Epithelial cell of esophagus (primary cell): ENCODE measurements at regions not wholly inside any gene's neighbourhood (a gene's known extent, or its start where the extent isn't known, plus 50 kb on each side); places are given as distances from the start of the nearest gene placed in this dataset.

ENCODE experiments used
- DNase-seq: peaks from one replicate; pipeline ENCODE4 v3.0.0; 2010; ENCODE audit warnings: low read depth
- H3K4me3 ChIP-seq: 2 replicates; pipeline ENCODE4 v1.5.1; 2011; ENCODE audit warnings: mild to moderate bottlenecking, low read length, control low read depth
- CTCF ChIP-seq: IDR thresholded peaks from 2 replicates; pipeline ENCODE4 v1.5.1; 2011; ENCODE audit warnings: low read depth, mild to moderate bottlenecking, low read length, control low read depth, inconsistent platforms; ENCODE audit not compliant: insufficient read depth; ENCODE audit errors: missing control alignments

DNA sequence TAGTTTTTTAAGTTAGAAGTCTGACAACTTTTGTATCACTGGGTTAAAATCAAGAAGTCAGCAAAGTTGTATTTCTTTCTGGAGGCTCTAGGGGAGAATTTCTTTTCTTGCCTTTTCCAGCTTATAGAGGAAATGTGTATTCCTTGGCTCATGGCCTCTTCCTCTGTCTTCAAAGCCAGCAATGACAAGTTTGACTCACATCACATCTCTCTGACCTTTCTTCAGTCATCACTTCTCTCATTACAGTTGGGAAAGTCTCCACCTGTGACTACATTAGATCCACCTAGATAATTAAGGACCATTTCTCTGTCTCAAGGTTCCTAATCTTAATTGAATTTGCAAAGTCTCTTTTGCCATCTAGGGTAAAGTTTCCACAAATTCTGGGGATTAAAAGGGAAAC lies 339.9 kb downstream of the TENT4A start:
- no peak for DNase-seq
- no peak for TF ChIP-seq CTCF
- no peak overlapping the region for H3K4me3 ChIP-seq

GRCh38 chr5:7053528-7054209 lies 340.4 kb downstream of the TENT4A start:
- no peak for TF ChIP-seq CTCF
- no peak for DNase-seq
- H3K4me3 ChIP-seq, result no peak overlapping the region

GRCh38 chr5:7066471-7067235 lies 329.3 kb upstream of the ADCY2 start:
- no peak for DNase-seq

DNA sequence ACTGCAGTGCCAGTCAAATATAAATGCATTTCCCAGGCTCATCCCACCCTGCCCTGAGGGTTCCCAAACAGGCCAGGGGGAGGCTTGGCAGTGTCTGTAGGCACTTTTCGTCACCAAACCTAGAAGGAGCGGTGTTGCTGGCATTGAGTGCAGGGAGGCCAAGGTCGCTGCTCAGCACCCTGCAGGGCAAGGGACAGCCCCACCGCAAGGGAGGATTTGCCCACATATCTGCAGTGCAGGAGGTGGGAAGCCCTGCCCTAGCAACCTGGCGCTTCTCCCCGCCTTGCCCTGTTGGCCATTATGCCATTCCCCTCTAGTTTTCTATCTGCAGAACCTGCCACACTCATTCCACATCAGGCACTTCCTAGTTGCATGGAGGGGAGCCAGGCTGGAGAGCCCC lies 327.8 kb upstream of the ADCY2 start:
- no peak for DNase-seq
- no peak for TF ChIP-seq CTCF
- H3K4me3 ChIP-seq, result no peak overlapping the region

More at GRCh38 chr5:7066471-7067235, 329.3 kb upstream of the ADCY2 start:
- TF ChIP-seq CTCF, result no peak
- no peak overlapping the region for H3K4me3 ChIP-seq

GRCh38 chr5:7068899-7069298 lies 327.0 kb upstream of the ADCY2 start:
- DNase-seq, result no peak
- no peak for TF ChIP-seq CTCF
- H3K4me3 ChIP-seq, result no peak overlapping the region

DNA sequence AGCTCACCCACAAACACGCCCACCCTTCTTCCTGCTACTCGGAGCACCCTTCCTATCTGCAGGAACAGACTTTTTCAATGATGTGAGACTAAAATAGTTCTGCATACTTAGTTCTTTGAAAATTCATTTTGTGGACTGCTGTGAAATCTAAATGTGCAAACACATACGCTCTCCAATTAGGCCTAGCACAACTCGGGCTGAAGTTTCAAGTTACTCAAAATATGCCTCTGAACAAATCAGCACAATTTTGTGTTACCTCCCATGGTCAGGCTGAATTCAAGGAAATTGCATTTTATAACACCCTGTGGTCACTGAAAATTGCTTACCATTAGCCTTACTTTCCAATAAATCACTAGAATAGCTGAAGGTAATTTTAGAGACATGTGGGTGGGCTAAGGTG lies 323.8 kb upstream of the ADCY2 start:
- TF ChIP-seq CTCF, result no peak
- no peak for DNase-seq
- no peak overlapping the region for H3K4me3 ChIP-seq

- TF ChIP-seq CTCF, result no peak
- DNase-seq, result no peak
- H3K4me3 ChIP-seq, result no peak overlapping the region
Observed at GRCh38 chr5:7073666-7074065, 322.3 kb upstream of the ADCY2 start.
